IMR-90 (cell line): ENCODE measurements at regions not wholly inside any gene's neighbourhood (a gene's known extent, or its start where the extent isn't known, plus 50 kb on each side); places are given as distances from the start of the nearest gene placed in this dataset.

ENCODE experiments used
- ATAC-seq: fragments of 200-7000 bp; cut with Tn5 transposase; 2 replicates; pipeline ENCODE4 v1.9.1; 2020; ENCODE audit warnings: low read depth, mild to moderate bottlenecking, moderate library complexity
- BruUV-seq: library from RNA; stranded (reverse); fragments of 400-500 nt; replicated peaks from 2 replicates; lab custom pipeline; 2021; lab: Mats Ljungman, UMichigan
- CTCF ChIA-PET: fragments of 300-600 bp; formaldehyde crosslinking; extraction: SDS; loops from one replicate; lab custom pipeline; 2021; ENCODE audit warnings: antibody characterized with exemption; lab: Yijun Ruan, JAX
- POLR2A ChIA-PET: fragments of 300-600 bp; sonication (Branson Sonifier 250); formaldehyde crosslinking; loops from one replicate; lab custom pipeline; 2022; ENCODE audit warnings: antibody characterized with exemption; ENCODE audit not compliant: unreplicated experiment; lab: Charles Lee
- DNase-seq: peaks from one replicate; pipeline ENCODE4 v3.0.0; 2013
- H2AFZ ChIP-seq: replicated peaks from 2 replicates; pipeline ENCODE3; 2013; ENCODE audit warnings: low read length, mild to moderate bottlenecking; ENCODE audit not compliant: poor library complexity
- H2AK5ac ChIP-seq: 2 replicates; pipeline ENCODE4 v1.6.1; 2013; ENCODE audit warnings: low read depth, low read length, inconsistent platforms
- H2AK9ac ChIP-seq: replicated peaks from 2 replicates; pipeline ENCODE3; 2013; ENCODE audit warnings: mild to moderate bottlenecking, low read depth, low read length, moderate library complexity; ENCODE audit not compliant: poor library complexity
- H2BK120ac ChIP-seq: 2 replicates; pipeline ENCODE4 v1.6.1; 2013; ENCODE audit warnings: low read depth, low read length, inconsistent platforms
- H2BK15ac ChIP-seq: 3 replicates; pipeline ENCODE4 v1.6.1; 2013; ENCODE audit warnings: low read depth, low read length, inconsistent platforms
- H2BK20ac ChIP-seq: 2 replicates; pipeline ENCODE4 v1.6.1; 2013; ENCODE audit warnings: low read depth, mild to moderate bottlenecking, inconsistent platforms, low read length, moderate library complexity
- H2BK5ac ChIP-seq: 2 replicates; pipeline ENCODE4 v1.6.1; 2013; ENCODE audit warnings: mild to moderate bottlenecking, low read depth, low read length, inconsistent platforms; ENCODE audit not compliant: poor library complexity, severe bottlenecking
- H3K14ac ChIP-seq: replicated peaks from 2 replicates; pipeline ENCODE4 v1.6.1; 2013; ENCODE audit warnings: low read depth, low read length, inconsistent platforms
- H3K18ac ChIP-seq: 2 replicates; pipeline ENCODE4 v1.6.1; 2013; ENCODE audit warnings: low read depth, low read length, control low read depth
- H3K23ac ChIP-seq: 2 replicates; pipeline ENCODE4 v1.6.1; 2013; ENCODE audit warnings: low read depth, low read length, inconsistent platforms
- H3K27ac ChIP-seq: 2 replicates; pipeline ENCODE4 v1.5.1; 2013; ENCODE audit warnings: mild to moderate bottlenecking, control low read depth, low read length; ENCODE audit not compliant: insufficient read depth
- H3K27me3 ChIP-seq: 2 replicates; pipeline ENCODE4 v1.6.1; 2013; ENCODE audit warnings: low read length; ENCODE audit not compliant: control insufficient read depth, insufficient read depth
- H3K36me3 ChIP-seq: 2 replicates; pipeline ENCODE4 v1.6.1; 2013; ENCODE audit warnings: low read length, mixed read lengths; ENCODE audit not compliant: control insufficient read depth, insufficient read depth
- H3K4ac ChIP-seq: 2 replicates; pipeline ENCODE4 v1.6.1; 2013; ENCODE audit warnings: low read depth, low read length, inconsistent platforms
- H3K4me1 ChIP-seq: 2 replicates; pipeline ENCODE4 v1.6.1; 2013; ENCODE audit warnings: low read length, mixed read lengths; ENCODE audit not compliant: control insufficient read depth, insufficient read depth
- H3K4me2 ChIP-seq: 2 replicates; pipeline ENCODE4 v1.6.1; 2013; ENCODE audit warnings: low read depth, mild to moderate bottlenecking, control low read depth, low read length, moderate library complexity
- H3K4me3 ChIP-seq: 2 replicates; pipeline ENCODE4 v1.5.1; 2013; ENCODE audit warnings: low read depth, mild to moderate bottlenecking, control low read depth, low read length, moderate library complexity; ENCODE audit not compliant: insufficient read depth
- H3K56ac ChIP-seq: 2 replicates; pipeline ENCODE4 v1.6.1; 2013; ENCODE audit warnings: low read length, inconsistent platforms; ENCODE audit not compliant: insufficient read depth; ENCODE audit errors: extremely low read depth
- H3K79me1 ChIP-seq, 2 experiments: 2 replicates each; pipeline ENCODE4 v1.6.1; 2013; ENCODE audit warnings: low read length in 2 of 2, inconsistent platforms in 1 of 2, low read depth in 1 of 2
- H3K9ac ChIP-seq: 2 replicates; pipeline ENCODE4 v1.6.1; 2013; ENCODE audit warnings: low read depth, low read length, control low read depth
- H3K9me1 ChIP-seq: 2 replicates; pipeline ENCODE4 v1.6.1; 2013; ENCODE audit warnings: low read length, inconsistent platforms; ENCODE audit not compliant: insufficient read depth
- H3K9me3 ChIP-seq: 2 replicates; pipeline ENCODE4 v1.6.1; 2013; ENCODE audit warnings: low read length; ENCODE audit not compliant: control insufficient read depth, insufficient read depth
- H4K20me1 ChIP-seq: 2 replicates; pipeline ENCODE4 v1.6.1; 2013; ENCODE audit warnings: low read length, inconsistent platforms; ENCODE audit not compliant: insufficient read depth
- H4K5ac ChIP-seq: 2 replicates; pipeline ENCODE4 v1.6.1; 2013; ENCODE audit warnings: mild to moderate bottlenecking, low read depth, low read length, control low read depth
- H4K8ac ChIP-seq, 2 experiments: 2 replicates each; pipeline ENCODE4 v1.6.1; 2013; ENCODE audit warnings: low read depth in 2 of 2, low read length in 2 of 2, control low read depth in 1 of 2, inconsistent platforms in 1 of 2
- H4K91ac ChIP-seq: 2 replicates; pipeline ENCODE4 v1.6.1; 2013; ENCODE audit warnings: low read depth, low read length, inconsistent platforms; ENCODE audit not compliant: insufficient read depth
- BHLHE40 ChIP-seq: fragments of 150-350 bp; IDR thresholded peaks from 2 replicates; pipeline ENCODE4 v1.6.1; 2016; ENCODE audit warnings: mild to moderate bottlenecking, low read depth, low read length
- CTCF ChIP-seq: conservative IDR thresholded peaks from 2 replicates; pipeline ENCODE4 v1.5.1; 2012; ENCODE audit warnings: mild to moderate bottlenecking, low read depth, low read length, improper control_type of control experiment
- ELK1 ChIP-seq: fragments of 150-350 bp; IDR thresholded peaks from 2 replicates; pipeline ENCODE4 v1.6.1; 2016; ENCODE audit warnings: low read depth, mild to moderate bottlenecking, low read length, moderate library complexity, borderline replicate concordance
- FOS ChIP-seq: fragments of 150-350 bp; IDR thresholded peaks from 2 replicates; pipeline ENCODE4 v1.6.1; 2016; ENCODE audit warnings: low read depth, low read length
- MAFK ChIP-seq: IDR thresholded peaks from 2 replicates; pipeline ENCODE4 v1.6.1; 2012; ENCODE audit warnings: low read depth, low read length, improper control_type of control experiment
- MAZ ChIP-seq: IDR thresholded peaks from 2 replicates; pipeline ENCODE4 v1.6.1; 2012; ENCODE audit warnings: low read depth, mild to moderate bottlenecking, low read length, improper control_type of control experiment, moderate library complexity, borderline replicate concordance
- MXI1 ChIP-seq: IDR thresholded peaks from 2 replicates; pipeline ENCODE4 v1.6.1; 2012; ENCODE audit warnings: low read depth, mild to moderate bottlenecking, low read length, moderate library complexity, borderline replicate concordance
- NFE2L2 ChIP-seq: fragments of 150-350 bp; IDR thresholded peaks from 2 replicates; pipeline ENCODE4 v1.6.1; 2016; ENCODE audit warnings: low read depth, mild to moderate bottlenecking, low read length
- POLR2A ChIP-seq: IDR thresholded peaks from 2 replicates; pipeline ENCODE4 v1.6.1; 2012; ENCODE audit warnings: mild to moderate bottlenecking, low read depth, low read length
- RAD21 ChIP-seq: IDR thresholded peaks from 2 replicates; pipeline ENCODE4 v1.6.1; 2012; ENCODE audit warnings: low read length, improper control_type of control experiment
- RCOR1 ChIP-seq: IDR thresholded peaks from 2 replicates; pipeline ENCODE4 v1.6.1; 2012; ENCODE audit warnings: mild to moderate bottlenecking, low read length, improper control_type of control experiment; ENCODE audit not compliant: insufficient replicate concordance
- RFX5 ChIP-seq: IDR thresholded peaks from 2 replicates; pipeline ENCODE4 v1.8.0; 2012; ENCODE audit warnings: low read depth, mild to moderate bottlenecking, low read length, moderate library complexity
- SMC3 ChIP-seq: fragments of 150-350 bp; IDR thresholded peaks from 2 replicates; pipeline ENCODE4 v1.6.1; 2016; ENCODE audit warnings: low read depth, mild to moderate bottlenecking, antibody characterized with exemption, low read length, moderate library complexity
- USF2 ChIP-seq: fragments of 150-350 bp; IDR thresholded peaks from 2 replicates; pipeline ENCODE4 v1.6.1; 2017; ENCODE audit warnings: mild to moderate bottlenecking, antibody characterized with exemption, low read length, low read depth
- WGBS, 2 experiments: methylation state at CpG; one replicate each; pipeline versions ENCODE4 v1.1.5 to v1.1.7; 2013; ENCODE audit warnings: missing lambda C conversion rate in 2 of 2; ENCODE audit not compliant: insufficient read length in 1 of 2; ENCODE audit errors: extremely low coverage in 2 of 2; 5-methylcytosine and 5-hydroxymethylcytosine counted together
- dilution Hi-C: fragments of 300-500 bp; cut with HindIII; formaldehyde crosslinking; loops from one replicate; pipeline ENCODE4 v1.14.3; 2018; ENCODE audit warnings: low sequenced_read_pairs; ENCODE audit not compliant: unreplicated experiment
- in situ Hi-C: fragments of 300-500 bp; cut with MboI; formaldehyde crosslinking; loops from 3 replicates; pipeline ENCODE4 v1.14.3; 2019; ENCODE audit warnings: low sequenced_read_pairs, inconsistent platforms, mixed read lengths
- intact Hi-C: fragments of 100-400 bp; cut with micrococcal nuclease; formaldehyde crosslinking; loops from 2 replicates; pipeline ENCODE4 v1.10.0; 2022

GRCh38 chr13:54091884-54092283, 1063.3 kb downstream of the OLFM4 start:
- no peak overlapping the region for H3K4me3 ChIP-seq
- no peak overlapping the region for H3K4ac ChIP-seq
- no peak for TF ChIP-seq RFX5
- TF ChIP-seq RCOR1, result no peak
- no peak for TF ChIP-seq RAD21
- no peak for TF ChIP-seq FOS
- TF ChIP-seq SMC3, result no peak
- no peak for TF ChIP-seq MAFK
- TF ChIP-seq BHLHE40, result no peak
- TF ChIP-seq NFE2L2, result no peak
- no peak for TF ChIP-seq MXI1
- TF ChIP-seq POLR2A, result no peak
- TF ChIP-seq ELK1, result no peak
- no peak for TF ChIP-seq CTCF
- no peak for TF ChIP-seq USF2
- no peak for TF ChIP-seq MAZ
- no peak overlapping the region for H3K14ac ChIP-seq
- in situ Hi-C loops (no loop called here), dilution Hi-C loops (no loop called here), intact Hi-C loops (no loop called here)
- no peak overlapping the region for H3K56ac ChIP-seq
- 57% methylated on average over 1 of the region's 1 CpG; no CpG with 5 or more reads in 1 of the 2 experiments for WGBS, 2 experiments
- H3K79me1 ChIP-seq, result no peaks in the 10 kb centered on the region
- no peak overlapping the region for H4K5ac ChIP-seq
- no peak overlapping the region for H2BK5ac ChIP-seq
- no peak overlapping the region for H2BK15ac ChIP-seq
- ATAC-seq, result no peak
- DNase-seq, result no peak
- no peaks in the 10 kb centered on the region for H3K36me3 ChIP-seq
- no peaks in the 10 kb centered on the region for H4K20me1 ChIP-seq
- ChIA-PET CTCF (no interaction called here), POLR2A (no interaction called here)
- H3K9me1 ChIP-seq, result no peaks in the 10 kb centered on the region
- no peak overlapping the region for H3K18ac ChIP-seq
- BruUV-seq, result no TSS peak
- H2AK5ac ChIP-seq, result no peak overlapping the region
- no peak overlapping the region for H4K8ac ChIP-seq
- no peak overlapping the region for H2AK9ac ChIP-seq
- no peak overlapping the region for H3K23ac ChIP-seq
- no peak overlapping the region for H3K4me2 ChIP-seq
- no peak overlapping the region for H3K9ac ChIP-seq
- no peak overlapping the region for H4K91ac ChIP-seq
- H3K9me3 ChIP-seq, result peaks cover 13% of the 10 kb centered on the region; the same call in 1 of the 2 replicates
- no peak overlapping the region for H2AFZ ChIP-seq
- H3K27ac ChIP-seq, result no peak overlapping the region
- no peaks in the 10 kb centered on the region for H3K4me1 ChIP-seq
- H3K27me3 ChIP-seq, result no peaks in the 10 kb centered on the region
- no peak overlapping the region for H2BK20ac ChIP-seq
- no peak overlapping the region for H2BK120ac ChIP-seq
